SK-N-SH (cell line): ENCODE measurements at regions not wholly inside any gene's neighbourhood (a gene's known extent, or its start where the extent isn't known, plus 50 kb on each side); places are given as distances from the start of the nearest gene placed in this dataset.
"Not testable (repeated sequence)": the region's sequence is repeated elsewhere in the genome, so short reads cannot be mapped to it uniquely, and the experiment has no call there.

Source experiments
- CTCF ChIA-PET: fragments of 300-600, 350-600 bp; formaldehyde crosslinking; extraction: SDS; loops from one replicate; lab custom pipeline; 2021; lab: Yijun Ruan, JAX
- POLR2A ChIA-PET: fragments of 350-600 bp; sonication (Branson Sonifier 250); formaldehyde crosslinking; extraction: SDS; loops from one replicate; lab custom pipeline; 2020; ENCODE audit warnings: antibody characterized with exemption, inconsistent platforms; lab: Yijun Ruan, JAX
- DNase-seq: peaks from one replicate; pipeline ENCODE4 v3.0.0; 2012
- H2AFZ ChIP-seq: fragments of 200-600 bp; sonication (generic); 2 replicates; pipeline ENCODE4 v1.8.1; 2016; ENCODE audit warnings: antibody characterized with exemption, mild to moderate bottlenecking, low read depth
- H3F3A ChIP-seq: fragments of 200-600 bp; sonication (generic); replicated peaks from 2 replicates; pipeline ENCODE3; 2016; ENCODE audit warnings: antibody characterized with exemption, mild to moderate bottlenecking; ENCODE audit not compliant: insufficient read depth
- H3K27ac ChIP-seq, 2 experiments: fragments of 200-500 bp in 1 of 2; fragments of 200-600 bp in 1 of 2; sonication (Bioruptor generic) in 1 of 2; sonication (generic), shearing (Covaris generic) in 1 of 2; 2 replicates each; pipeline versions ENCODE4 v1.5.1 to v1.6.1; 2014 to 2016; ENCODE audit warnings: low read depth in 2 of 2, inconsistent platforms in 1 of 2, low read length in 1 of 2, mild to moderate bottlenecking in 1 of 2, mixed read lengths in 1 of 2
- H3K27me3 ChIP-seq: fragments of 200-600 bp; sonication (generic), shearing (Covaris generic); 2 replicates; pipeline ENCODE4 v1.6.1; 2016; ENCODE audit warnings: mixed run types; ENCODE audit not compliant: insufficient read depth
- H3K36me3 ChIP-seq, 2 experiments: fragments of 200-500 bp in 1 of 2; fragments of 200-600 bp in 1 of 2; sonication (Bioruptor generic) in 1 of 2; sonication (generic) in 1 of 2; replicated peaks in 1 of 2; 2 replicates each; pipeline versions ENCODE3 to v1.5.1; 2014 to 2016; ENCODE audit warnings: low read length in 1 of 2, mild to moderate bottlenecking in 1 of 2; ENCODE audit not compliant: insufficient read depth in 2 of 2, control insufficient read depth in 1 of 2
- H3K4me1 ChIP-seq, 2 experiments: fragments of 200-500 bp in 1 of 2; fragments of 200-600 bp in 1 of 2; sonication (Bioruptor generic) in 1 of 2; sonication (generic), shearing (Covaris generic) in 1 of 2; 2 replicates each; pipeline versions ENCODE4 v1.5.1 to v1.6.1; 2014 to 2016; ENCODE audit warnings: low read depth in 1 of 2, low read length in 1 of 2, mixed run types in 1 of 2; ENCODE audit not compliant: insufficient read depth in 2 of 2, control insufficient read depth in 1 of 2
- H3K4me2 ChIP-seq: fragments of 200-600 bp; sonication (generic), shearing (Covaris generic); 2 replicates; pipeline ENCODE4 v1.6.1; 2017; ENCODE audit warnings: mixed run types
- H3K4me3 ChIP-seq, 2 experiments: fragments of 200-500 bp in 1 of 2; fragments of 200-600 bp in 1 of 2; sonication (Bioruptor generic) in 1 of 2; sonication (generic), shearing (Covaris generic) in 1 of 2; 2 replicates each; pipeline versions ENCODE4 v1.5.1 to v1.8.1; 2014 to 2016; ENCODE audit warnings: low read depth in 2 of 2, inconsistent platforms in 1 of 2, low read length in 1 of 2, mild to moderate bottlenecking in 1 of 2, mixed read lengths in 1 of 2, moderate library complexity in 1 of 2
- H3K79me2 ChIP-seq: fragments of 200-600 bp; sonication (generic); 2 replicates; pipeline ENCODE4 v1.8.1; 2017; ENCODE audit warnings: mild to moderate bottlenecking; ENCODE audit not compliant: insufficient read depth
- H3K9ac ChIP-seq: fragments of 200-600 bp; sonication (generic); 2 replicates; pipeline ENCODE4 v1.6.1; 2017; ENCODE audit warnings: mixed run types
- H3K9me2 ChIP-seq: fragments of 200-600 bp; sonication (generic); 2 replicates; pipeline ENCODE4 v1.6.1; 2017; ENCODE audit warnings: mixed run types
- H3K9me3 ChIP-seq: fragments of 200-600 bp; sonication (generic); 2 replicates; pipeline ENCODE4 v1.6.1; 2017; ENCODE audit warnings: mixed run types, mild to moderate bottlenecking, moderate library complexity
- H4K20me1 ChIP-seq: fragments of 200-600 bp; sonication (generic); 2 replicates; pipeline ENCODE4 v1.6.1; 2017; ENCODE audit warnings: mild to moderate bottlenecking, mixed run types; ENCODE audit not compliant: insufficient read depth
- CHD2 ChIP-seq: fragments of 150-350 bp; IDR thresholded peaks from 2 replicates; pipeline ENCODE4 v1.6.1; 2018; ENCODE audit warnings: low read length; ENCODE audit not compliant: partially characterized antibody
- ELF1 ChIP-seq: IDR thresholded peaks from 2 replicates; pipeline ENCODE4 v1.4.0; 2012
- FOSL2 ChIP-seq: IDR thresholded peaks from 2 replicates; pipeline ENCODE4 v1.4.0; 2012; ENCODE audit warnings: low read depth, mild to moderate bottlenecking, moderate library complexity, borderline replicate concordance
- JUND ChIP-seq: IDR thresholded peaks from 2 replicates; pipeline ENCODE4 v1.4.0; 2012
- MXI1 ChIP-seq: IDR thresholded peaks from 2 replicates; pipeline ENCODE4 v1.6.1; 2012; ENCODE audit warnings: mild to moderate bottlenecking, low read depth, low read length, improper control_type of control experiment
- NFIC ChIP-seq: IDR thresholded peaks from 2 replicates; pipeline ENCODE4 v1.4.0; 2012; ENCODE audit warnings: borderline replicate concordance
- RAD21 ChIP-seq: IDR thresholded peaks from 2 replicates; pipeline ENCODE4 v1.6.1; 2012; ENCODE audit warnings: mild to moderate bottlenecking, low read length
- SMC3 ChIP-seq: IDR thresholded peaks from 2 replicates; pipeline ENCODE4 v1.6.1; 2012; ENCODE audit warnings: low read depth, low read length, improper control_type of control experiment
- TCF12 ChIP-seq: IDR thresholded peaks from 2 replicates; pipeline ENCODE4 v1.4.0; 2012
- TEAD4 ChIP-seq: IDR thresholded peaks from 2 replicates; pipeline ENCODE4 v1.4.0; 2012; ENCODE audit warnings: mild to moderate bottlenecking, borderline replicate concordance; ENCODE audit not compliant: insufficient read depth
- YY1 ChIP-seq: IDR thresholded peaks from 2 replicates; pipeline ENCODE4 v1.4.0; 2012; ENCODE audit warnings: low read depth, mild to moderate bottlenecking
- WGBS: methylation state at CpG from one replicate; pipeline ENCODE4 v1.1.6; 2017; ENCODE audit warnings: low lambda C conversion rate; 5-methylcytosine and 5-hydroxymethylcytosine counted together
- TF ChIP-seq, protein P1 (sequence below): fragments of 150-350 bp; IDR thresholded peaks from 2 replicates; pipeline ENCODE4 v1.6.1; 2017; ENCODE audit warnings: antibody characterized with exemption, low read length, low read depth, borderline replicate concordance

DNA sequence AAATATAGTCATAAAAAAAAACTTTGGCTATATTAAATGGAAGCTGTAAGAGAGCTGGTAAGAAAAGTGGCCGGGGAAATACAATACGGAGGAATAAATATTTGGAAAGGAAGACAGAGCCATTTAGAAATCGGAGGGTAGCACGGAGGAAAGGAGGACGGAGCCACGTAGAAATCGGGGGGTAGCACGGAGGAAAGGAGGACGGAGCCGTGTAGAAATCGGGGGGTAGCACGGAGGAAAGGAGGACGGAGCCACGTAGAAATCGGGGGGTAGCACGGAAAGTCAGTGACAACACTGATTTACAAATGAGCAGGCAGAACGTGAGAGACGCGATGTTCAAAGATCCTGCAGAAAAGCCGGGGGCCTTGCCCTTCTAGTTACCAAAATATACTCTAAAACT lies 189.0 kb downstream of the BANP start:
- H3K27ac ChIP-seq, H3K4me3 ChIP-seq, H3K9me2 ChIP-seq, H3F3A ChIP-seq, H3K9ac ChIP-seq, H3K36me3 ChIP-seq, POLR2A ChIA-PET, CTCF ChIA-PET, H3K79me2 ChIP-seq, H3K4me2 ChIP-seq, H3K27me3 ChIP-seq, H3K9me3 ChIP-seq, DNase-seq, H2AFZ ChIP-seq, H4K20me1 ChIP-seq: not testable (repeated sequence)
- 84% methylated on average over 20 of the region's 20 CpGs for WGBS
- peaks cover 0 to 54% of the 10 kb centered on the region in 2 experiments; a peak in 2 of 4 replicates for H3K4me1 ChIP-seq

GRCh38 chr16:88141580-88141979 lies 190.3 kb downstream of the BANP start:
- no peaks in the 10 kb centered on the region for H3K9me2 ChIP-seq
- no peaks in the 10 kb centered on the region for H4K20me1 ChIP-seq
- no peaks in the 10 kb centered on the region for H3K9me3 ChIP-seq
- H3K9ac ChIP-seq, result no peak overlapping the region
- no peak overlapping the region for H3K4me2 ChIP-seq
- ChIA-PET CTCF (no interaction called here), POLR2A (no interaction called here)
- H3K79me2 ChIP-seq, result no peaks in the 10 kb centered on the region
- H3K4me1 ChIP-seq, result peaks cover 0 to 56% of the 10 kb centered on the region in 2 experiments; a peak in 2 of 4 replicates
- no peaks in the 10 kb centered on the region for H3F3A ChIP-seq
- no peak overlapping the region for H2AFZ ChIP-seq
- no peak for DNase-seq
- no peak overlapping the region for H3K4me3 ChIP-seq
- no peaks in the 10 kb centered on the region for H3K36me3 ChIP-seq
- peak overlapping the region in 1 of 2 experiments; percentile 98; a peak in 1 of 4 replicates for H3K27ac ChIP-seq
- TF ChIP-seq ELF1, result no peak
- no peak for TF ChIP-seq RAD21
- no peak for TF ChIP-seq TCF12
- no peak for TF ChIP-seq TEAD4
- TF ChIP-seq CHD2, result no peak
- TF ChIP-seq MXI1, result no peak
- no peak for TF ChIP-seq FOSL2
- TF ChIP-seq JUND, result no peak
- no peak for TF ChIP-seq YY1
- no peak for TF ChIP-seq NFIC
- TF ChIP-seq, protein P1, sequence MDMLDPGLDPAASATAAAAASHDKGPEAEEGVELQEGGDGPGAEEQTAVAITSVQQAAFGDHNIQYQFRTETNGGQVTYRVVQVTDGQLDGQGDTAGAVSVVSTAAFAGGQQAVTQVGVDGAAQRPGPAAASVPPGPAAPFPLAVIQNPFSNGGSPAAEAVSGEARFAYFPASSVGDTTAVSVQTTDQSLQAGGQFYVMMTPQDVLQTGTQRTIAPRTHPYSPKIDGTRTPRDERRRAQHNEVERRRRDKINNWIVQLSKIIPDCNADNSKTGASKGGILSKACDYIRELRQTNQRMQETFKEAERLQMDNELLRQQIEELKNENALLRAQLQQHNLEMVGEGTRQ, result no peak
- TF ChIP-seq SMC3, result no peak
- no peaks in the 10 kb centered on the region for H3K27me3 ChIP-seq
- WGBS, result 78% methylated on average over 9 of the region's 13 CpGs

DNA sequence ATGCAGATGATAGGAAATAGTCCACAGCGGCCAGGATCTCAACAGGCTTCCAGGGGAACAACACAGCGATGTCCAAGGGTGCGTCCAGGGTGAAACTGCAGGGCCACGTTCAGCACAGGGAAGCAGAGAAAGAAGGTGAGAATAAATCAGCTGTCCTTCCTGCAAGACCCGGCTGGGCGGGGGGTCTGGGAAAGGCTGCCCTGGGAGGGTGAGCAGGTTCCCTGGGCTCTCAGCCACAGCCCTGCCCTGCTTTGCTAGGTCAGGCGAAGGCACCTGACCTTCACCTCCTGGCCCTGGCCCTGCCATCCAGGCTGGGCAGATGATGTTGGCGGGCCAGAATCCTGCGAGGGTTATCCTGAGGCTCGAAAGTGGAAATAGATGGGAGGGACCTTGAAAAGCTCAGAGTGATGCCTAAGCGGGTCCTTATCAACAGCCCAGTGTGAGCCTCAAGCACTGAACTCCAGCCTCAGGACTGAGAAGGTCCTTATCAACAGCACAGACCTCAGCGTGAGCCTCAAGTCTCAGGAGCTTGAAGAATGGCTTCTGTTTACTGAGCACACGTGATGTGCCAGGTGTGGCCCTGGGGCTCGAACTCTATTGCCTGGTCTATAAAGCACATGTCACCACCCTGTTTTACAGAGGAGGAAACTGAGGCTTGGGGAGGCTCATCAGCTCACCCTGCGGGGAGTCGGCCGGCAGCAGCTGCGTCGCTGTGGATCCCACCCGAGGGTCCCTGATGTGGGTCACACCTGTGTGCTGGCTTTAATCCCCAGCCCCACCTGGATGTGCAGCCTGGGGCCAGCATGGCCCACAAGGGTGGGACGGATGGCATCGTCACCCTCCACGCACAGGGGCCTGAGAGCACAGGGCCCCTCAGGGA lies 191.1 kb downstream of the BANP start:
- H4K20me1 ChIP-seq, H3K79me2 ChIP-seq, H3K4me2 ChIP-seq, H3F3A ChIP-seq, POLR2A ChIA-PET, DNase-seq, H3K36me3 ChIP-seq, CTCF ChIA-PET, H3K9ac ChIP-seq, H3K4me3 ChIP-seq, H3K9me3 ChIP-seq, H3K9me2 ChIP-seq, H3K27me3 ChIP-seq, H2AFZ ChIP-seq: not testable (repeated sequence)
- 88% methylated on average over 11 of the region's 23 CpGs for WGBS
- H3K4me1 ChIP-seq, result peaks cover 0 to 49% of the 10 kb centered on the region in 2 experiments; a peak in 1 of 4 replicates
- peak overlapping the region in 1 of 2 experiments; percentile 98; a peak in 2 of 4 replicates for H3K27ac ChIP-seq
